ENCODE measurements at regions not wholly inside any gene's neighbourhood (a gene's known extent, or its start where the extent isn't known, plus 50 kb on each side); places are given as distances from the start of the nearest gene placed in this dataset.

DNA sequence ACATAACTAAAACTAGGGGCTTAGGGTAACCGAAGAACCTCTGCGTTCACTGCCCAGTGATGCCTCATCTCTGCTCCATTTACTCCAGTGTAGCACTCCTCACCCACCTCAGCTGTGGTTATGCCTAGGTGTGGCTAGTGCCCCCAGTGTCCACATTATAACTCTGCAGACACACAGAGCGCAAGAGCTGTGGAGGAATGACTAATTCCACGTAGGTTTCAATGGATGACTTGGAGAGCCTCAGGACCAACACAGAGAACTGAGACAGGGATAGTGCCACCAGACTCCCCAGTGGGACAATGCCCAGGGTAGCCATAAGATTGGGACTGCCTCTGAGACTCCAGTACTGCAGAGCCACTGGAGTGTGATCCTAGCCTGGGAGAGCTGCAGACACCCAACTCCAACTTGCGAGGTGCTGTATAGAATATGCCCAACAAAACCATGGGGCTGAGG, 542.4 kb upstream of the DIPK2B start:
- H3K4me2 ChIP-seq = no peak overlapping the region
- no peak overlapping the region for H3K4me3 ChIP-seq
- CTCF ChIA-PET = no interaction called here
- 84% methylated on average over 5 of the region's 5 CpGs for whole genome bisulfite sequencing (ENCODE audit: missing lambda C conversion rate)
- H3K4me1 ChIP-seq = peaks cover 12% of the 10 kb centered on the region
- TF ChIP-seq TP53 (CRISPR knock-in tag; IDR thresholded peaks at IDR 0.05) (0 out of 2 replicates have a peak, but pooled peaks have one; percentile 60), HOXA7 (CRISPR knock-in tag; IDR thresholded peaks at IDR 0.05) (no peak), RARB (CRISPR knock-in tag; IDR thresholded peaks at IDR 0.05) (0 out of 2 replicates have a peak, but pooled peaks have one; percentile 14), JUN (IDR thresholded peaks at IDR 0.05) (peak in 1 of 2 experiments; percentile 12; a peak in 1 of 5 replicates), POLR2AphosphoS2 (conservative IDR thresholded peaks at IDR 0.05; ENCODE audit: low read length) (0 out of 2 replicates have a peak, but pooled peaks have one; percentile 17)
- peak; percentile 19 to 59 for DNase-seq (ENCODE audit: low read depth in 1 of 2, low spot score in 1 of 2)
- POLR2A ChIA-PET = interaction anchor here (1.3 kb wide), 1 partner anchor 228 kb away, joined by 4 read pairs; no protein-coding TSS in a partner anchor
- no peak overlapping the region for H3K27ac ChIP-seq
- peak; percentile 92 for FAIRE-seq
- H3K9me3 ChIP-seq = no peaks in the 10 kb centered on the region
- peak; percentile 87 to 92 for ATAC-seq

DNA sequence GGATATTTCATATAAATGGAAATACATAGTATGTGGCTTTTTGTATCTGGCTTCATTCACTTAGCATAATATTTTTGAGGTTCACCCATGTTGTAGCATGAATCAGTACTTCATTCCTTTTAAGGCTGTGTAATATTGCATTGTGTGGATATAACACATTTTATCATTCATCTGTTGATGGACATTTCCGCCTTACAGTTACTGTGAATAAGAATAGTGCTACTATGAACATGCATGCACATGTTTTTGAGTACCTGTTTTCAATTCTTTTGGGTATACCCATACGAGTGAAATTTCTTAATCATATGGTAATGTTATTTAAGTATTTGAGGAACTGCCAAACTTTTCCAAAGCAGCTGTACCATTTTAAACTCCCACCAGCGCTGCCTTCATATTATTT, 539.6 kb upstream of the DIPK2B start:
- peaks cover 6% of the 10 kb centered on the region; the same call in 1 of the 3 replicates for H3K4me1 ChIP-seq
- ChIA-PET CTCF (no interaction called here), POLR2A (no interaction called here)
- H3K4me2 ChIP-seq = no peak overlapping the region
- no peak for ATAC-seq
- WGBS (ENCODE audit: missing lambda C conversion rate) = 87% methylated on average over 3 of the region's 3 CpGs
- TF ChIP-seq NR3C1 (IDR thresholded peaks at IDR 0.05) = no peak
- no peak for TF ChIP-seq HOXA7 (CRISPR knock-in tag; IDR thresholded peaks at IDR 0.05)
- no peak for TF ChIP-seq SREBF2 (IDR thresholded peaks at IDR 0.05)
- no peak for TF ChIP-seq MAFK (IDR thresholded peaks at IDR 0.05; ENCODE audit: partially characterized antibody)
- TF ChIP-seq HEYL (CRISPR knock-in tag; IDR thresholded peaks at IDR 0.05) = no peak
- no peak for TF ChIP-seq ESRRA (IDR thresholded peaks at IDR 0.05; ENCODE audit: borderline replicate concordance, low read length)
- TF ChIP-seq, protein P1, sequence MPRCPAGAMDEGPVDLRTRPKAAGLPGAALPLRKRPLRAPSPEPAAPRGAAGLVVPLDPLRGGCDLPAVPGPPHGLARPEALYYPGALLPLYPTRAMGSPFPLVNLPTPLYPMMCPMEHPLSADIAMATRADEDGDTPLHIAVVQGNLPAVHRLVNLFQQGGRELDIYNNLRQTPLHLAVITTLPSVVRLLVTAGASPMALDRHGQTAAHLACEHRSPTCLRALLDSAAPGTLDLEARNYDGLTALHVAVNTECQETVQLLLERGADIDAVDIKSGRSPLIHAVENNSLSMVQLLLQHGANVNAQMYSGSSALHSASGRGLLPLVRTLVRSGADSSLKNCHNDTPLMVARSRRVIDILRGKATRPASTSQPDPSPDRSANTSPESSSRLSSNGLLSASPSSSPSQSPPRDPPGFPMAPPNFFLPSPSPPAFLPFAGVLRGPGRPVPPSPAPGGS (IDR thresholded peaks at IDR 0.05) = no peak
- no peak for TF ChIP-seq FOSL2 (IDR thresholded peaks at IDR 0.05)
- TF ChIP-seq FOSL2 (CRISPR knock-in tag; IDR thresholded peaks at IDR 0.05) = no peak
- no peak for TF ChIP-seq KDM1A (IDR thresholded peaks at IDR 0.05; ENCODE audit: low read depth)
- no peak for TF ChIP-seq POLR2AphosphoS2 (conservative IDR thresholded peaks at IDR 0.05; ENCODE audit: low read length)
- TF ChIP-seq GATA3 (IDR thresholded peaks at IDR 0.05; ENCODE audit: borderline replicate concordance) = no peak
- no peak for TF ChIP-seq HDAC2 (IDR thresholded peaks at IDR 0.05)
- no peak for TF ChIP-seq NFE2L2 (conservative IDR thresholded peaks at IDR 0.05; ENCODE audit: low read length)
- TF ChIP-seq EP300 (IDR thresholded peaks at IDR 0.05) = no peak
- no peak for TF ChIP-seq ZFP36 (IDR thresholded peaks at IDR 0.05; ENCODE audit: borderline replicate concordance, partially characterized antibody)
- no peak for TF ChIP-seq NPAS2 (CRISPR knock-in tag; IDR thresholded peaks at IDR 0.05; ENCODE audit: borderline replicate concordance)
- TF ChIP-seq RFX5 (IDR thresholded peaks at IDR 0.05) = no peak
- no peak for TF ChIP-seq SMC3 (IDR thresholded peaks at IDR 0.05)
- TF ChIP-seq CBX2 (IDR thresholded peaks at IDR 0.05; ENCODE audit: borderline replicate concordance, low read depth) = no peak
- H3K9me3 ChIP-seq = no peaks in the 10 kb centered on the region
- FAIRE-seq = no peak
- DNase-seq (ENCODE audit: low read depth in 1 of 2, low spot score in 1 of 2) = no peak
- no peak overlapping the region for H3K27ac ChIP-seq
- no peak overlapping the region for H3K4me3 ChIP-seq

DNA sequence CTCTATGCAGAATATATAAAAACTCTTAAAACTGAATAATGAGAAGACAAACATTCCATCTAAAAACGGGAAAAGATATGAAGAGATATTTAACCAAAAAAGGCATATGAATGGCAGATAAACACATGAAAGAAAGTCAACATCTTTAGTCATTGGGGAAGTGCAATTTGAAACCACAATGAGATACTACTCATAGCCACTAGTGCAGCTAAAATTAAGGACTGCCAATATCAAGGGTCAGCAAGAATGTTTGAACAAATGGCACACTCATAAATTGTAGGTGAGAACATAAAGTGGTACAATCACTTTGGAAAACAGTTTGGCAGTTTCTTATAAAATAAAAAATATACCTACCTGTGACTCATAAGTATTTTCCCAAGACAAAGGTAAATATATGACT, 534.9 kb upstream of the DIPK2B start:
- ChIA-PET POLR2A (no interaction called here), CTCF (interaction anchor here (0.7 kb wide), 1 partner anchor 141 kb away, joined by 3 read pairs; no protein-coding TSS in a partner anchor)
- no peak overlapping the region for H3K4me3 ChIP-seq
- H3K27ac ChIP-seq = no peak overlapping the region
- TF ChIP-seq NPAS2 (CRISPR knock-in tag; IDR thresholded peaks at IDR 0.05; ENCODE audit: borderline replicate concordance) = no peak
- TF ChIP-seq CEBPB (IDR thresholded peaks at IDR 0.05) = no peak
- WGBS (ENCODE audit: missing lambda C conversion rate) = 46% methylated on average over 1 of the region's 1 CpG
- no peak overlapping the region for H3K4me2 ChIP-seq
- H3K9me3 ChIP-seq = no peaks in the 10 kb centered on the region
- peak; percentile 54 for FAIRE-seq
- no peak for ATAC-seq
- DNase-seq (ENCODE audit: low read depth in 1 of 2, low spot score in 1 of 2) = no peak
- H3K4me1 ChIP-seq = peaks cover 6% of the 10 kb centered on the region; the same call in 1 of the 3 replicates
